ENCODE measurements at regions not wholly inside any gene's neighbourhood (a gene's known extent, or its start where the extent isn't known, plus 50 kb on each side); places are given as distances from the start of the nearest gene placed in this dataset.
"Not testable (repeated sequence)": the region's sequence is repeated elsewhere in the genome, so short reads cannot be mapped to it uniquely, and the experiment has no call there.

GRCh38 chr6:19599796-19600464 is 237.2 kb upstream of the ID4 start:
- H3K4me3 ChIP-seq (ENCODE audit: low read depth in 1 of 3, low read length in 3 of 3) = no peak overlapping the region
- H3K36me3 ChIP-seq (ENCODE audit: control insufficient read depth in 3 of 3, insufficient read depth in 2 of 3, low read depth in 1 of 3, low read length in 3 of 3) = no peaks in the 10 kb centered on the region
- H3K9me3 ChIP-seq (ENCODE audit: control insufficient read depth in 2 of 2, insufficient read depth in 1 of 2, low read depth in 1 of 2, low read length in 1 of 2) = no peaks in the 10 kb centered on the region
- 56 to 65% (median 56%) methylated on average over 5 of the region's 5 CpGs for WGBS, 3 donors
- no peaks in the 10 kb centered on the region for H3K4me1 ChIP-seq (ENCODE audit: control insufficient read depth in 3 of 3, insufficient read depth in 2 of 3, low read depth in 1 of 3, low read length in 2 of 3)
- no peak overlapping the region for H3K27ac ChIP-seq (ENCODE audit: low read depth in 1 of 3, low read length in 2 of 3)
- H3K27me3 ChIP-seq (ENCODE audit: control insufficient read depth in 3 of 3, insufficient read depth in 3 of 3, low read length in 3 of 3) = no peaks in the 10 kb centered on the region
- DNase-seq = no peak
- FAIRE-seq = no peak

GRCh38 chr6:19602434-19603013 is 234.6 kb upstream of the ID4 start:
- Histone ChIP-seq H3K27me3 (ENCODE audit: control insufficient read depth in 3 of 3, insufficient read depth in 3 of 3, low read length in 3 of 3) (no peaks in the 10 kb centered on the region), H3K27ac (ENCODE audit: low read depth in 1 of 3, low read length in 2 of 3) (no peak overlapping the region), H3K36me3 (ENCODE audit: control insufficient read depth in 3 of 3, insufficient read depth in 2 of 3, low read depth in 1 of 3, low read length in 3 of 3) (no peaks in the 10 kb centered on the region), H3K4me1 (ENCODE audit: control insufficient read depth in 3 of 3, insufficient read depth in 2 of 3, low read depth in 1 of 3, low read length in 2 of 3) (no peaks in the 10 kb centered on the region), H3K9me3 (ENCODE audit: control insufficient read depth in 2 of 2, insufficient read depth in 1 of 2, low read depth in 1 of 2, low read length in 1 of 2) (no peaks in the 10 kb centered on the region), H3K4me3 (ENCODE audit: low read depth in 1 of 3, low read length in 3 of 3) (no peak overlapping the region)
- DNase-seq (no peak), FAIRE-seq (no peak)
- WGBS, 3 donors = 53 to 71% (median 67%) methylated on average over 2 of the region's 2 CpGs

DNA sequence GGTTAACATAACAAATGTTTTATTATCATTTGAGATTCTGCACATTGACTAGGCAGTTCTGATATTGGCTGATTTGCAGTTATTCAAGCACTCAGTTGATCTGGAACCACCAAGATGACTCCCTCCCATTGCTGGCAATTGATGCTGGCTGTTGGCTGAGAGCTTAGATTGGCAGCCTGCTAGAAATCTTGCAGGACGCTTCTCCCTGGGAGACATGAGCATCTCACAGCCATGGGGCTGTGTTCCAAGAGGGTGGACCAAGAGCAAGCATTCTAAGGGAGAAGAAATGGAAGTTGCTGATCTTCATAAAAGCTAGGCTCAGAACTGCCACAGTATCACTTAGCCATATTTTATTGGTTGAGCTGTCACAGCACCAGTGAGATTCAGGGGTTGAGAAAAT is 233.4 kb upstream of the ID4 start:
- Histone ChIP-seq H3K9me3 (ENCODE audit: control insufficient read depth in 2 of 2, insufficient read depth in 1 of 2, low read depth in 1 of 2, low read length in 1 of 2) (no peaks in the 10 kb centered on the region), H3K4me3 (ENCODE audit: low read depth in 1 of 3, low read length in 3 of 3) (no peak overlapping the region), H3K27ac (ENCODE audit: low read depth in 1 of 3, low read length in 2 of 3) (no peak overlapping the region), H3K4me1 (ENCODE audit: control insufficient read depth in 3 of 3, insufficient read depth in 2 of 3, low read depth in 1 of 3, low read length in 2 of 3) (no peaks in the 10 kb centered on the region), H3K36me3 (ENCODE audit: control insufficient read depth in 3 of 3, insufficient read depth in 2 of 3, low read depth in 1 of 3, low read length in 3 of 3) (no peaks in the 10 kb centered on the region), H3K27me3 (ENCODE audit: control insufficient read depth in 3 of 3, insufficient read depth in 3 of 3, low read length in 3 of 3) (no peaks in the 10 kb centered on the region)
- DNase-seq (no peak), FAIRE-seq (no peak)
- whole genome bisulfite sequencing, 3 donors = 36 to 65% (median 57%) methylated on average over 1 of the region's 1 CpG

- DNase-seq (no peak), FAIRE-seq (no peak)
- no peaks in the 10 kb centered on the region for H3K27me3 ChIP-seq (ENCODE audit: control insufficient read depth in 3 of 3, insufficient read depth in 3 of 3, low read length in 3 of 3)
- no peak overlapping the region for H3K27ac ChIP-seq (ENCODE audit: low read depth in 1 of 3, low read length in 2 of 3)
- no peaks in the 10 kb centered on the region for H3K36me3 ChIP-seq (ENCODE audit: control insufficient read depth in 3 of 3, insufficient read depth in 2 of 3, low read depth in 1 of 3, low read length in 3 of 3)
- H3K9me3 ChIP-seq (ENCODE audit: control insufficient read depth in 2 of 2, insufficient read depth in 1 of 2, low read depth in 1 of 2, low read length in 1 of 2) = no peaks in the 10 kb centered on the region
- H3K4me1 ChIP-seq (ENCODE audit: control insufficient read depth in 3 of 3, insufficient read depth in 2 of 3, low read depth in 1 of 3, low read length in 2 of 3) = no peaks in the 10 kb centered on the region
- WGBS, 3 donors = 85 to 92% (median 86%) methylated on average over 6 of the region's 6 CpGs
- H3K4me3 ChIP-seq (ENCODE audit: low read depth in 1 of 3, low read length in 3 of 3) = no peak overlapping the region
These were observed 231.5 kb upstream of the ID4 start for GRCh38 chr6:19605624-19606023.

DNA sequence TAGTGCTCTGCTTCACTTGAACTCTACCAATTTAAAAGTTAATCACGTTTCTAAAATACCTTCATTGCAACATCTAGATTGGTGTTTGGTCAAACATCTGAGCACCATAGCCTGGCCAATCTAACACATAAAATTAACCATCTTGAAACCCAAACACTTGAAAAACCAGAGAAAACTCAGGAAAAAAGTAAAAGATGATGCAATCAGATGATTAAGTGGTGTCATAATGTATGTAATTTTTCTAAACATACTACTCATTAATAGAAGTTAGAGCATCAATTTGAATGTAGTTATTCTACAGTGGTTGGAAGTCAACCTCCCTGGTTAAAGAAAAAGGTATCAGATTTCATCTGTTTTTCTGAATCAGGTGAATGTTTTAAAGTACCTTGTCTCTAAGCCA is 228.6 kb upstream of the ID4 start:
- Histone ChIP-seq H3K27ac (ENCODE audit: low read depth in 1 of 3, low read length in 2 of 3) (no peak overlapping the region), H3K36me3 (ENCODE audit: control insufficient read depth in 3 of 3, insufficient read depth in 2 of 3, low read depth in 1 of 3, low read length in 3 of 3) (no peaks in the 10 kb centered on the region), H3K4me3 (ENCODE audit: low read depth in 1 of 3, low read length in 3 of 3) (no peak overlapping the region), H3K27me3 (ENCODE audit: control insufficient read depth in 3 of 3, insufficient read depth in 3 of 3, low read length in 3 of 3) (no peaks in the 10 kb centered on the region), H3K4me1 (ENCODE audit: control insufficient read depth in 3 of 3, insufficient read depth in 2 of 3, low read depth in 1 of 3, low read length in 2 of 3) (no peaks in the 10 kb centered on the region), H3K9me3 (ENCODE audit: control insufficient read depth in 2 of 2, insufficient read depth in 1 of 2, low read depth in 1 of 2, low read length in 1 of 2) (peaks cover 0 to 6% of the 10 kb centered on the region in 2 donors)
- 43 to 69% (median 59%) methylated on average over 1 of the region's 1 CpG for WGBS, 3 donors
- FAIRE-seq (no peak), DNase-seq (no peak)

DNA sequence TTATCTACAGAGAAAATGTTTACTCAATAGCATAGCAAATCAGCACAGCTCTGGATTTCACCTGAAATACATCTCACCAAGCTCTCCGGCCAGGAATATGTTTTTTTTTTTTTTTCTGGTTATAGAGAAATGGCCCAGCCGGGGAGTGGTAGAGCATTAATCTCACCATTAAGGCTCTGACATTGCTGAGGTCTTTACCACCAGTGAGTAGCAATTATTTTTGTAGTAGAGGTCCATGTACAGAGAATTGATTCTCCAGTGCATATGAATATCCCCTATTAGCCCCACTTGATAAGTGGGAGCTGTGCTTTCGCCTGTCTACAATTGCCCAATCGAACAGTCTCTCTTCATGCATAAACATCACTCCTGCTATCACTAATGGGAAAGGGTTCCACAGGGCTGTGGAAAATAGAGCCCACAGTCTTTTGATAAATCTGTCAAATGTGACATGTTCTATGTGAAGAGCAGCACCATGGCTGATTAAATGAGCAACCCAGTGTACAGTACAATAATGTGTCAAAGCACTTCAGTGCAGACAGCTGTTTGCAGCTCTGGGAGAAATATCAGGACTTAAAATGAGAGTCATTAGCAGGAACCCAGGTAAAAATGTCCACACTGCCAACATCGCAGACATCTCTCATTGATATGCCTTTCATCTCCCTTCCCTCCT is 227.1 kb upstream of the ID4 start:
- 87 to 90% (median 90%) methylated on average over 5 of the region's 5 CpGs for WGBS, 3 donors
- no peak overlapping the region for H3K4me3 ChIP-seq (ENCODE audit: low read depth in 1 of 3, low read length in 3 of 3)
- no peaks in the 10 kb centered on the region for H3K4me1 ChIP-seq (ENCODE audit: control insufficient read depth in 3 of 3, insufficient read depth in 2 of 3, low read depth in 1 of 3, low read length in 2 of 3)
- peaks cover 0 to 18% of the 10 kb centered on the region in 2 donors for H3K9me3 ChIP-seq (ENCODE audit: control insufficient read depth in 2 of 2, insufficient read depth in 1 of 2, low read depth in 1 of 2, low read length in 1 of 2)
- H3K27ac ChIP-seq (ENCODE audit: low read depth in 1 of 3, low read length in 2 of 3) = no peak overlapping the region
- H3K36me3 ChIP-seq (ENCODE audit: control insufficient read depth in 3 of 3, insufficient read depth in 2 of 3, low read depth in 1 of 3, low read length in 3 of 3) = no peaks in the 10 kb centered on the region
- H3K27me3 ChIP-seq (ENCODE audit: control insufficient read depth in 3 of 3, insufficient read depth in 3 of 3, low read length in 3 of 3) = no peaks in the 10 kb centered on the region
- no peak for FAIRE-seq
- DNase-seq = no peak

- not testable (repeated sequence) for DNase-seq; H3K27me3 ChIP-seq (ENCODE audit: control insufficient read depth in 3 of 3, insufficient read depth in 3 of 3, low read length in 3 of 3); H3K36me3 ChIP-seq (ENCODE audit: control insufficient read depth in 3 of 3, insufficient read depth in 2 of 3, low read depth in 1 of 3, low read length in 3 of 3); FAIRE-seq; H3K4me3 ChIP-seq (ENCODE audit: low read depth in 1 of 3, low read length in 3 of 3); H3K4me1 ChIP-seq (ENCODE audit: control insufficient read depth in 3 of 3, insufficient read depth in 2 of 3, low read depth in 1 of 3, low read length in 2 of 3); H3K27ac ChIP-seq (ENCODE audit: low read depth in 1 of 3, low read length in 2 of 3)
- 95 to 97% (median 95%) methylated on average over 27 of the region's 27 CpGs for WGBS, 3 donors
- H3K9me3 ChIP-seq (ENCODE audit: control insufficient read depth in 2 of 2, insufficient read depth in 1 of 2, low read depth in 1 of 2, low read length in 1 of 2) = peaks cover 0 to 22% of the 10 kb centered on the region in 2 donors
These were observed 224.3 kb upstream of the ID4 start for GRCh38 chr6:19612672-19613466.

- H3K27me3 ChIP-seq (ENCODE audit: control insufficient read depth in 3 of 3, insufficient read depth in 3 of 3, low read length in 3 of 3) = no peaks in the 10 kb centered on the region
- H3K4me3 ChIP-seq (ENCODE audit: low read depth in 1 of 3, low read length in 3 of 3) = no peak overlapping the region
- H3K36me3 ChIP-seq (ENCODE audit: control insufficient read depth in 3 of 3, insufficient read depth in 2 of 3, low read depth in 1 of 3, low read length in 3 of 3) = no peaks in the 10 kb centered on the region
- H3K4me1 ChIP-seq (ENCODE audit: control insufficient read depth in 3 of 3, insufficient read depth in 2 of 3, low read depth in 1 of 3, low read length in 2 of 3) = no peaks in the 10 kb centered on the region
- FAIRE-seq = no peak
- WGBS, 3 donors = 79 to 88% (median 85%) methylated on average over 5 of the region's 5 CpGs
- peaks cover 0 to 22% of the 10 kb centered on the region in 2 donors for H3K9me3 ChIP-seq (ENCODE audit: control insufficient read depth in 2 of 2, insufficient read depth in 1 of 2, low read depth in 1 of 2, low read length in 1 of 2)
- DNase-seq = peak in 1 of 2 donors; percentile 17
- H3K27ac ChIP-seq (ENCODE audit: low read depth in 1 of 3, low read length in 2 of 3) = no peak overlapping the region
These were observed 223.5 kb upstream of the ID4 start for GRCh38 chr6:19613678-19614077.

Measured in small intestine (tissue), 7 donors.